Kidney (tissue), 13 donors: ENCODE measurements at regions not wholly inside any gene's neighbourhood (a gene's known extent, or its start where the extent isn't known, plus 50 kb on each side); places are given as distances from the start of the nearest gene placed in this dataset.

Source experiments
- DNase-seq, 5 donors: peaks; one replicate each; pipeline ENCODE4 v3.0.0-alpha.2; 2013 to 2020
- FAIRE-seq: peaks from 2 replicates; lab custom pipeline; 2012; peaks lifted over from hg19 to GRCh38; lab: Jason Lieb, UNC
- H3K27ac ChIP-seq, 2 donors: one replicate each; pipeline ENCODE4 v1.7.0; 2013; ENCODE audit warnings: low read depth in 2 of 2, low read length in 2 of 2, inconsistent platforms in 1 of 2
- H3K27me3 ChIP-seq: one replicate; pipeline ENCODE4 v1.7.1; 2013; ENCODE audit warnings: low read length, inconsistent platforms; ENCODE audit not compliant: control insufficient read depth, insufficient read depth
- H3K36me3 ChIP-seq, 3 donors: one replicate each; pipeline versions ENCODE4 v1.7.0 to v1.7.1; 2013; ENCODE audit warnings: low read length in 3 of 3, control low read depth in 1 of 3, inconsistent platforms in 1 of 3; ENCODE audit not compliant: insufficient read depth in 3 of 3, control insufficient read depth in 2 of 3
- H3K4me1 ChIP-seq, 3 donors: one replicate each; pipeline versions ENCODE4 v1.7.0 to v1.7.1; 2013; ENCODE audit warnings: low read length in 3 of 3, inconsistent platforms in 1 of 3, low read depth in 1 of 3; ENCODE audit not compliant: control insufficient read depth in 2 of 3, insufficient read depth in 2 of 3
- H3K4me3 ChIP-seq, 3 donors: one replicate each; pipeline versions ENCODE4 v1.7.0 to v1.8.1; 2013; ENCODE audit warnings: low read length in 3 of 3, control low read depth in 1 of 3, inconsistent platforms in 1 of 3
- H3K9ac ChIP-seq, 3 donors: one replicate each; pipeline versions ENCODE4 v1.7.0 to v1.7.1; 2013; ENCODE audit warnings: low read length in 3 of 3, control low read depth in 1 of 3, inconsistent platforms in 1 of 3
- H3K9me3 ChIP-seq, 3 donors: one replicate each; pipeline versions ENCODE4 v1.7.0 to v1.7.1; 2013; ENCODE audit warnings: low read length in 3 of 3, control low read depth in 1 of 3, inconsistent platforms in 1 of 3; ENCODE audit not compliant: control insufficient read depth in 2 of 3, insufficient read depth in 1 of 3
- intact Hi-C: fragments of 100-400 bp; cut with DNase I; formaldehyde crosslinking; loops from one replicate; pipeline ENCODE4 v1.11.1; 2022
- TF ChIP-seq, protein P1 (sequence below): IDR thresholded peaks from 3 replicates; pipeline ENCODE4 v1.5.1; 2012; ENCODE audit warnings: mild to moderate bottlenecking, moderate library complexity, borderline replicate concordance; ENCODE audit not compliant: insufficient read depth; ENCODE audit errors: extremely low read depth
- donor health status: control.
- donor health status: control.
- donor health status: control.
- donor health status: control.
- donor health status: control.
- donor health status: DM: yes; HTN: yes; CAD: no.
- donor health status: Normal renal cell carcinoma (clear cell type).

DNA sequence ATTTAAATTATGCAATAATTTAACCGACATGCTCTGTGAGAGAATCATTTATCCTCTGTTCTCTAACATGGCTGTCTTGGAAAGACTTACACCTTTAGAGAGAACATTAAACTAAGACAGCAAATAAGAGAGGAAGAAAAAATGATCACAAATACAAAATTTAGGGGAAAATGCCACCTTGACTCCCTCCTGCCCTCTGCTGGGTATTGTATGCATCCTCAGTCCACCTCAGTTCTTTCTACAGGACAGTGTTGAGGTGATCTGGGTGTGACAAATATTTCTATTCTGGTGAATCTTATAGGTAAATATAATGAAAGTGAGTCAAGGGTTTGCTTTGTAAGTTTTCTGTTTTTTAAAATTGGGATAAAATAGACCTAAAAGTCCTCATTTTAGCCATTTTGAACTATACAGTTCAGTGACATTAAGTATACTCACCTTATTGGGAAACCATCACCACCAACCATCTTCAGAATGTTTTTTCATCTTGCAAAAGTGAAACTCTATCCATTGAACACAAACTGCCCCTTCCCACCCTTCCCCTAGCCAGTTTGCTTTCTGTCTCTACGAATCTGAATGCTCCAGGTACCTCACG is 61.5 kb upstream of the ELMO1 start:
- no peaks in the 10 kb centered on the region for H3K36me3 ChIP-seq
- intact Hi-C loops = no loop called here
- no peaks in the 10 kb centered on the region for H3K4me1 ChIP-seq
- no peak overlapping the region for H3K27ac ChIP-seq
- H3K9ac ChIP-seq = no peak overlapping the region
- no peaks in the 10 kb centered on the region for H3K27me3 ChIP-seq
- no peak for DNase-seq
- H3K9me3 ChIP-seq = no peaks in the 10 kb centered on the region
- no peak for FAIRE-seq
- TF ChIP-seq, protein P1, sequence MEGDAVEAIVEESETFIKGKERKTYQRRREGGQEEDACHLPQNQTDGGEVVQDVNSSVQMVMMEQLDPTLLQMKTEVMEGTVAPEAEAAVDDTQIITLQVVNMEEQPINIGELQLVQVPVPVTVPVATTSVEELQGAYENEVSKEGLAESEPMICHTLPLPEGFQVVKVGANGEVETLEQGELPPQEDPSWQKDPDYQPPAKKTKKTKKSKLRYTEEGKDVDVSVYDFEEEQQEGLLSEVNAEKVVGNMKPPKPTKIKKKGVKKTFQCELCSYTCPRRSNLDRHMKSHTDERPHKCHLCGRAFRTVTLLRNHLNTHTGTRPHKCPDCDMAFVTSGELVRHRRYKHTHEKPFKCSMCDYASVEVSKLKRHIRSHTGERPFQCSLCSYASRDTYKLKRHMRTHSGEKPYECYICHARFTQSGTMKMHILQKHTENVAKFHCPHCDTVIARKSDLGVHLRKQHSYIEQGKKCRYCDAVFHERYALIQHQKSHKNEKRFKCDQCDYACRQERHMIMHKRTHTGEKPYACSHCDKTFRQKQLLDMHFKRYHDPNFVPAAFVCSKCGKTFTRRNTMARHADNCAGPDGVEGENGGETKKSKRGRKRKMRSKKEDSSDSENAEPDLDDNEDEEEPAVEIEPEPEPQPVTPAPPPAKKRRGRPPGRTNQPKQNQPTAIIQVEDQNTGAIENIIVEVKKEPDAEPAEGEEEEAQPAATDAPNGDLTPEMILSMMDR = peak; percentile 23
- no peak overlapping the region for H3K4me3 ChIP-seq

DNA sequence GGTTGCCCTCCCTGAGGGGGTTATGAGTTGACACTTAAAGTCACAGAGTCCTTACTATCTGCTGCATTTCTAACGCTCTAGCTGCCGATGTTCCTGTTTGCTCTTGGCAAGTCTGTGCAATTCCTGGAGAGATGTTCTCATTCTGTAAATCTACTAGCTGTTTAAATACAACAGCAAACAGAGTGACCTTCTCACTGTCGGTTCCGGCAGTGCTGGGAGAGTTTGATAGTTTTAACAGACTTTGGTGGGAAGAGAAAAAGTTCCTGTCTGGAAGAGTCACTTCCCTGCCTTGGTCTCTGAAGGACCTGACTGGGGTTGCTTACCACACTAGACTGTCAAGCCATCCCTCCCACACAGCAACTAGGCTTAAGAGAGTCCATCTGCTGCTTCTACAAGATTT is 63.3 kb upstream of the ELMO1 start:
- FAIRE-seq (no peak), DNase-seq (peak in 1 of 5 donors; percentile 9)
- TF ChIP-seq, protein P1 = no peak
- no peaks in the 10 kb centered on the region for H3K9me3 ChIP-seq
- no peaks in the 10 kb centered on the region for H3K27me3 ChIP-seq
- no peak overlapping the region for H3K27ac ChIP-seq
- no peak overlapping the region for H3K4me3 ChIP-seq
- intact Hi-C loops = no loop called here
- no peaks in the 10 kb centered on the region for H3K4me1 ChIP-seq
- no peaks in the 10 kb centered on the region for H3K36me3 ChIP-seq
- H3K9ac ChIP-seq = no peak overlapping the region

DNA sequence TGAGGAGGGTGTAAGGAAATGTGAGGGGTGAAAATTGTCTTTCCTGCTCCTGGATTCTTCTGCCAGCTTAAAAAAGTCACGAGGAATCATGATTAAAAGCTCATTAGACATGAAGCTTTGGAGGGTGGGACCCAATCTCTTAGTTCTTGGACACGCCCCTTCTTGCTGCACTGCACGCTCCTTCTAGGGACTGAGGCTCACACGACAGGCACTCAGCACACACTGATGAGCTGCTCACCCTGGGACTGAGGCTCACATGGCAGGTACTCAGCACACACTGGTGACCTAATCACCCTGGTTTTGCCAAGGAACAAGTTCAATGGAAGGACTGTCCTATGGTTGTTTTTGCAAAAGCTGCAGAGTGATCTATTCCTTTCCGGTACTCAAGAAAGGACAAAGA is 65.8 kb upstream of the ELMO1 start:
- no peaks in the 10 kb centered on the region for H3K27me3 ChIP-seq
- no peaks in the 10 kb centered on the region for H3K4me1 ChIP-seq
- no peak for FAIRE-seq
- H3K9me3 ChIP-seq = no peaks in the 10 kb centered on the region
- no peaks in the 10 kb centered on the region for H3K36me3 ChIP-seq
- TF ChIP-seq, protein P1 = no peak
- H3K9ac ChIP-seq = no peak overlapping the region
- DNase-seq = no peak
- no peak overlapping the region for H3K4me3 ChIP-seq
- no peak overlapping the region for H3K27ac ChIP-seq
- intact Hi-C loops = no loop called here

DNA sequence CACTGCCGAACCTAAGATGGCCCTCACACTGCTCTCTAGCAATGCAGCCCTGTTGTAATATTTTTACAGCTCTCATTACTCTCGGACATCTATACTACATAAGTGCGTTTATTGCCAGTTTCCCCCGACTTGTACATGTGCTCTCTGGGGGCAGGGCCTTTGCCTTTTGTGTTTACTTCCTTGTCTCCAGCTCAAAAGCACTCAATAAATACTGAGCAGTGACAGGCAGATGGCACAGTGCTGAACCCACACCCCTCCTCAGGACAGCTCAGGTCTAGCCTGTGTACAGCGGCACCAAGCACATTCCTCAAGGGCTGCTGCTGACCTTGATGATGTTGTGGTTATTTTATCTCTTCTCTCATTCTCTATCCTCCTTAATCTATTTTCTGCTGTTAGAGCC is 68.0 kb upstream of the ELMO1 start:
- Histone ChIP-seq H3K27me3 (no peaks in the 10 kb centered on the region), H3K9ac (no peak overlapping the region), H3K36me3 (no peaks in the 10 kb centered on the region), H3K4me1 (no peaks in the 10 kb centered on the region), H3K27ac (no peak overlapping the region), H3K9me3 (peaks cover 0 to 1% (median 0%) of the 10 kb centered on the region in 3 donors), H3K4me3 (no peak overlapping the region)
- intact Hi-C loops = no loop called here
- DNase-seq (no peak), FAIRE-seq (no peak)
- TF ChIP-seq, protein P1 = no peak
